GM12874 (cell line): ENCODE measurements at regions not wholly inside any gene's neighbourhood (a gene's known extent, or its start where the extent isn't known, plus 50 kb on each side); places are given as distances from the start of the nearest gene placed in this dataset.

Experiments used
- CTCF ChIP-seq: IDR thresholded peaks from 2 replicates; pipeline ENCODE4 v1.5.1; 2011; ENCODE audit warnings: low read depth, mild to moderate bottlenecking, control low read depth, low read length, moderate library complexity; ENCODE audit not compliant: insufficient read depth

DNA sequence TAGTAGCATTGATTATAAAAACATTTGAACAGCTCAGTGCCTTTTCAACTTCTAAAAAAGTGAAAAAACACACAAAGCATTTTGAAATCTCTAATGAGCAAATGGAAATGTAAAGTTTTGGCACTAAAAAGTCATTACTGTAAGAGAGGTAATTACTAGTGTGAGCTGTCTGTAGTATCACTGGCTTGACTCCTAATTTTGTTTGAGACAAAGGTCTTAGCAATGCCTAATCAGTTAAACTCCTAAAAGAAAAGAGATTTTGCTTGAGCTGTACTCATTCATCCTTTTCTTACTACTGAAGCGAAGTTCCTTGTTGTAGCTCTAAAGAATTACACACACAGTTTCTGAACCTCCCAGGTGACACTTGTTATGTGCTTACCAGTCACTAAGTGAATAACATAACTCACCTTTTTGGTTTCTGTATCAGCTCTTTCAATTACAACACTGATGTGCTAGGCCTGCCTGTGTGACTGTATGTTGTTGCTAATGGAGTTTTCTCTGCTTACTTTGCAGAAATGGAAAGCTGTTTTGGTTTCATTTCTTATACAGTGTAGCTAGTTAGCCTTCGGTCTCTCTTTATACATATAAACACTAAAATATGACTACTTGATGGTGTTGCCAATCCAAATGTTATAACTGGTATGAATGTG, 924.4 kb upstream of the TENM4 start:
- TF ChIP-seq CTCF: no peak

DNA sequence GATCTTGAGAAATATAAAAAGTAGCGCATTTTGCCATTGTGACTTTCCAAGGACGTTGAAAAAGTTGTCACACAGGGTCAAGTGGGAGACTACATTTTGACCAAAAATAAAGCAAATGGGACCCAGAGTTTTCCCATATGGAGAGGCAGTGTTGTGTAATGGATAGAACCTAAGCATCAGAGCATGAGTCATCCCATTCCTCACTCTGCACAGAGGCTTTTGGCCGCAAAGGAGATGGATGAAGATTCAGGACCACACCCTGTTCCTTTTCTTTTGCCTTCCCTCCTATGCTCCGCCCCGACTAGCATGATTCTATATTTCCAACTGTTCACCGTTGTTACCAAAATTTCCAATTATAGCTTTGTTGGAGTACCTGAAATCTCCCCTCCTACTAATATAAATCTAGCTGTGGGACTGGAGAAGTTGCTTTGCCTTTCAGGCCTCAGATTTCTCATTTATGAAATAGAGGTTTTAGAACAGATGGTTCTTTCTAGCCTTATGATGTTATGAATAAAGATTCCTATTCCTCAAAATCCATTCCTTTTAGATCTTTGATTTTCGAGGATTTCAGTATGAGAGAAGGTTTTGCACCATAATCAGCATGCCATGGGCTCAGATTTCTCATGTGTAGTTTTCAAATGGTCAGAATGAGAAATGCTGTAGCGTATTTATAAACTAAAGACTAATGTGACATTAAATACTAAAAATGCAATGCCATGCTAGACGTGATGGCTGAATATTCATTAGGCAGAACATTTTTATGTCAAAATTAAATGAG, 921.9 kb upstream of the TENM4 start:
- TF ChIP-seq CTCF: no peak

GRCh38 chr11:80355251-80355650, 914.4 kb upstream of the TENM4 start:
- TF ChIP-seq CTCF: no peak

- TF ChIP-seq CTCF: no peak
Measured at GRCh38 chr11:80350541-80350940, 909.7 kb upstream of the TENM4 start.

DNA sequence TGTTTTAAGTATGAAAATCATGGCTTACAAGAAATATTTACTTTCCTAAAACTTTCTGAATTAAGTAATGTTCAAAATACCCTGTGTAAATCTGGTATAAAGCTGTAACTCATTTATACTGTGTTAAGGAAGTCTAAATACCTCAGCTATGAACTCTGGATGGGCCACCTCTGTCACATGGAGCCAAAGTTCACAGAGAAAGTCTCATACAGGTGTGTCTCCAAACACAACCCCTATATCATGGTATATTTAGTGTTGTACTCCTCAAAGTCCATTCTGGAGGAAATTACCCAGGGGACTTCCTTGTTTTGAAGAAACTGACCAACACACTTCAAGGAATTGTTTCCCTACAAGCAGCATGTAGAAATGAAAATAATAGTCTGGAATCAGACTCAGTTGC, 909.2 kb upstream of the TENM4 start:
- no peak for TF ChIP-seq CTCF

DNA sequence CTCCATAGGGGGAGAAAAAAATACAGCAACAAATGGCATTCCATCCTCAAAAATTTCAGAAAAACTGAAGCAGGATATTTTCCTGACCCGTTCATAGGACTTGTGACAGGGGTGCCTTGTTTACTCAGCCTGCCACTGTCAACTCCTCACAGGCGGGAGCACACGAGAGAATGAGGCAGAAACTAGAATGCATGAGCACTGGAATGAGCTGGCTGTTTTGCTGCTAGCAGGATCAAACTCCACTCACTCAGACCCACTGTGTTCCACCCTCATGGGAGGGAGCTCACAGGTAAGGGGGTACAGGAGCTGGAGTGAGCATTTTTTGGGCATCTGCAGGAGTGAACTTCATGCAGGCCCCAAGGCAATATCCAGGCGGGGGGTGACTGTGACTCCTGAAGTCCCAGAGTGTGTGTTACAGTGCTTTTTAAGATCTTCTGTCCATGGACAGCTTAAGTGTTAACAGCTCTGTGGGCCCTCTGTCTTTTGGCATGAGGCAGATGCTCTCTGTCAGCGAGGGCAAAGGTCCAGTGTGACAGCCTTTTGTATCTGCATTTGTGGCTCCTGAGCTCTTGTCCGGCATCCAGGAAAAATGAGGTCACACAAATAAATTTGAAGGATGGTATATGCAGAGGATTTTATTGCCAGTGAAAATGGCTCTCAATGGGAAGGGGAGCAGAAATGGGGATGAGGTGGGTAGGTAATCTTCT, 905.7 kb upstream of the TENM4 start:
- TF ChIP-seq CTCF: no peak

DNA sequence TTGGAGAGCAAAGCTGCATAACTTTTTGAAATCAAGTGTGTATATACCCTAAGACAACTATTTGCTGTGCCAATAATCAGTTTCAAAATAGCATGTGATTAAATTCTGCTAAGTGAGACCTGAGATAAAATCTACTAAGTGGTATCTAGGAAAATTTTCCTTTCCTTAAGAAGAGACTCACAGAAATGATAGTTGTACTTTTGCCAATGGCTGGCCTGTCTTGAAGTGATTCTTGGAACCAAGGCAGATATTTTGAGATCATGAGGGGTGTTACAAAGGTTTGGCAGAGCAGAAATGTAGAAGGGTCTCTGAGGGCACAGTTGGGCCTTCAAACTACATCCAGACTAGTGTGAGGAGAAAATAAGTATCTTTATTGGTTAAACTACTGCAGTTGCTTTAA, 902.6 kb upstream of the TENM4 start:
- no peak for TF ChIP-seq CTCF
